Panc1 (cell line): ENCODE measurements at regions not wholly inside any gene's neighbourhood (a gene's known extent, or its start where the extent isn't known, plus 50 kb on each side); places are given as distances from the start of the nearest gene placed in this dataset.

ENCODE experiments used
- ATAC-seq: fragments of 200-7000 bp; cut with Tn5 transposase; 2 replicates; pipeline ENCODE4 v1.9.1; 2020; ENCODE audit warnings: mild to moderate bottlenecking, moderate library complexity
- BruUV-seq: library from RNA; stranded (reverse); fragments of 400-500 nt; replicated peaks from 2 replicates; lab custom pipeline; 2021; lab: Mats Ljungman, UMichigan
- CTCF ChIA-PET: fragments of 300-600 bp; sonication (Branson Sonifier 250); formaldehyde crosslinking; loops from one replicate; lab custom pipeline; 2022; ENCODE audit warnings: antibody characterized with exemption; lab: Charles Lee
- POLR2A ChIA-PET: fragments of 300-600 bp; sonication (Branson Sonifier 250); formaldehyde crosslinking; loops from one replicate; lab custom pipeline; 2022; ENCODE audit warnings: antibody characterized with exemption; lab: Charles Lee
- DNase-seq: peaks from one replicate; pipeline ENCODE4 v3.0.0-alpha.2; 2010; ENCODE audit warnings: low read depth, low spot score
- H3K27ac ChIP-seq: 2 replicates; pipeline ENCODE4 v1.5.1; 2011; ENCODE audit warnings: mild to moderate bottlenecking, low read length, inconsistent platforms
- H3K27me3 ChIP-seq: fragments of 200-500 bp; sonication (Bioruptor generic); 2 replicates; pipeline ENCODE4 v1.6.0; 2014; ENCODE audit warnings: low read length, inconsistent platforms; ENCODE audit not compliant: control insufficient read depth, insufficient read depth
- H3K36me3 ChIP-seq: fragments of 200-500 bp; sonication (Bioruptor generic); 2 replicates; pipeline ENCODE4 v1.5.1; 2014; ENCODE audit warnings: inconsistent platforms, mild to moderate bottlenecking, low read length, moderate library complexity; ENCODE audit not compliant: control insufficient read depth, insufficient read depth
- H3K4me1 ChIP-seq: 2 replicates; pipeline ENCODE4 v1.5.1; 2011; ENCODE audit warnings: inconsistent platforms, mild to moderate bottlenecking, low read length, moderate library complexity; ENCODE audit not compliant: control insufficient read depth, insufficient read depth
- H3K4me3 ChIP-seq, 2 experiments: 2 replicates each; pipeline ENCODE4 v1.5.1; 2011 to 2012; ENCODE audit warnings: low read depth in 2 of 2, low read length in 2 of 2, mild to moderate bottlenecking in 2 of 2, inconsistent platforms in 1 of 2, moderate library complexity in 1 of 2
- H3K9me3 ChIP-seq: fragments of 200-500 bp; sonication (Bioruptor generic); 2 replicates; pipeline ENCODE4 v1.5.1; 2014; ENCODE audit warnings: low read depth, mild to moderate bottlenecking, inconsistent platforms, low read length, moderate library complexity; ENCODE audit not compliant: control insufficient read depth, insufficient read depth
- POLR2AphosphoS5 ChIP-seq: IDR thresholded peaks from 2 replicates; pipeline ENCODE4 v1.6.1; 2012; ENCODE audit warnings: mild to moderate bottlenecking, low read depth, low read length, moderate library complexity
- SIN3A ChIP-seq: IDR thresholded peaks from 2 replicates; pipeline ENCODE4 v1.6.1; 2012; ENCODE audit warnings: low read depth, mild to moderate bottlenecking, low read length, moderate library complexity, borderline replicate concordance; ENCODE audit not compliant: insufficient read depth
- TCF7L2 ChIP-seq: IDR thresholded peaks from 2 replicates; pipeline ENCODE4 v1.6.1; 2011; ENCODE audit warnings: mild to moderate bottlenecking, low read depth, low read length, inconsistent platforms
- in situ Hi-C: cut with HindIII; loops from 2 replicates; pipeline ENCODE4 v1.10.0; 2016; ENCODE audit warnings: low sequenced_read_pairs, low pct_unique_long_range_greater_than_20kb
- intact Hi-C: fragments of 100-400 bp; cut with micrococcal nuclease; formaldehyde crosslinking; loops from one replicate; pipeline ENCODE4 v1.10.0; 2022; ENCODE audit not compliant: unreplicated experiment
- TF ChIP-seq, protein P1 (sequence below), 2 experiments: IDR thresholded peaks; 2 replicates each; pipeline ENCODE4 v1.6.1; 2011 to 2012; ENCODE audit warnings: low read depth in 2 of 2, control low read depth in 1 of 2, low read length in 1 of 2, mild to moderate bottlenecking in 1 of 2, moderate library complexity in 1 of 2; ENCODE audit not compliant: insufficient read depth in 1 of 2
- TF ChIP-seq, protein P2 (sequence below): fragments of 450-650 bp; IDR thresholded peaks from 2 replicates; pipeline ENCODE4 v1.5.1; 2017; ENCODE audit warnings: mild to moderate bottlenecking

DNA sequence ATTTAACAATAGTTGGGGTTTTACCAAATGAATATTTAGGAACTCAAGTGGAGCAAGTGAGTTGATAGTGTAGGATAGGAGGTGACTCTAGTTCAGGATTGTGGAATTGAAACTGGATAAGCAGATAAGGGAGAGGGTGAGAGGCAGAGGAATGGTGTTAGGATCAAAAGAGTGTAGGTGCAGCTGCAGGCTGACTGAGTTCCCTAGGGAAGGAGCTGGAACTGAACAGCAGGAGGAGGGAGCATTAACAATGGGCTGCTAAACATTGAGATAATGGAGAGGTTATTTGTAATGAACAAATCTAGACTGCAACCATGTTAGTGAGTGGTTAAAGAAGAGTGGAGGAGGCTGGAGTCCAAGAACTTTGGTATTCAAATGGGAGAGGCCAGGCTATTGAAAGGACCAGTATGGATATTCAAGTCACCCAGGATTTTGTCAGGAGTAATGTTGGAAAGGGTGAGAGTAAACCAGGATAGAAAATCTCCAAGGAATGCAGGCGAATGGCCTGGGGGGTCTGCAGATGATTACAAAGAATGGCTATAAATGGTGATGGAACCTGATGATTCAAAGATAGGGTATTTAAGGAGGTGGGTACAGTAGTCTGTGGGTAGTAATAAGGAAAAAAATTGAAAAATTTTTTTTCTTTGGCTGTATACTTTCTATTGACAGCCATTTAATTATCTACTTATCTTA is 497.1 kb upstream of the TENM3 start:
- no peak overlapping the region for H3K4me3 ChIP-seq
- H3K9me3 ChIP-seq = no peaks in the 10 kb centered on the region
- no peaks in the 10 kb centered on the region for H3K27me3 ChIP-seq
- no peaks in the 10 kb centered on the region for H3K36me3 ChIP-seq
- in situ Hi-C loops = no loop called here
- ChIA-PET CTCF (no interaction called here), POLR2A (no interaction called here)
- TF ChIP-seq POLR2AphosphoS5 (no peak), TCF7L2 (no peak), SIN3A (no peak)
- TF ChIP-seq, protein P1, sequence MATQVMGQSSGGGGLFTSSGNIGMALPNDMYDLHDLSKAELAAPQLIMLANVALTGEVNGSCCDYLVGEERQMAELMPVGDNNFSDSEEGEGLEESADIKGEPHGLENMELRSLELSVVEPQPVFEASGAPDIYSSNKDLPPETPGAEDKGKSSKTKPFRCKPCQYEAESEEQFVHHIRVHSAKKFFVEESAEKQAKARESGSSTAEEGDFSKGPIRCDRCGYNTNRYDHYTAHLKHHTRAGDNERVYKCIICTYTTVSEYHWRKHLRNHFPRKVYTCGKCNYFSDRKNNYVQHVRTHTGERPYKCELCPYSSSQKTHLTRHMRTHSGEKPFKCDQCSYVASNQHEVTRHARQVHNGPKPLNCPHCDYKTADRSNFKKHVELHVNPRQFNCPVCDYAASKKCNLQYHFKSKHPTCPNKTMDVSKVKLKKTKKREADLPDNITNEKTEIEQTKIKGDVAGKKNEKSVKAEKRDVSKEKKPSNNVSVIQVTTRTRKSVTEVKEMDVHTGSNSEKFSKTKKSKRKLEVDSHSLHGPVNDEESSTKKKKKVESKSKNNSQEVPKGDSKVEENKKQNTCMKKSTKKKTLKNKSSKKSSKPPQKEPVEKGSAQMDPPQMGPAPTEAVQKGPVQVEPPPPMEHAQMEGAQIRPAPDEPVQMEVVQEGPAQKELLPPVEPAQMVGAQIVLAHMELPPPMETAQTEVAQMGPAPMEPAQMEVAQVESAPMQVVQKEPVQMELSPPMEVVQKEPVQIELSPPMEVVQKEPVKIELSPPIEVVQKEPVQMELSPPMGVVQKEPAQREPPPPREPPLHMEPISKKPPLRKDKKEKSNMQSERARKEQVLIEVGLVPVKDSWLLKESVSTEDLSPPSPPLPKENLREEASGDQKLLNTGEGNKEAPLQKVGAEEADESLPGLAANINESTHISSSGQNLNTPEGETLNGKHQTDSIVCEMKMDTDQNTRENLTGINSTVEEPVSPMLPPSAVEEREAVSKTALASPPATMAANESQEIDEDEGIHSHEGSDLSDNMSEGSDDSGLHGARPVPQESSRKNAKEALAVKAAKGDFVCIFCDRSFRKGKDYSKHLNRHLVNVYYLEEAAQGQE (IDR thresholded peaks at IDR 0.05; ENCODE audit: insufficient read depth in 1 of 2, low read depth in 2 of 2, low read length in 1 of 2) = no peak
- TF ChIP-seq, protein P2, sequence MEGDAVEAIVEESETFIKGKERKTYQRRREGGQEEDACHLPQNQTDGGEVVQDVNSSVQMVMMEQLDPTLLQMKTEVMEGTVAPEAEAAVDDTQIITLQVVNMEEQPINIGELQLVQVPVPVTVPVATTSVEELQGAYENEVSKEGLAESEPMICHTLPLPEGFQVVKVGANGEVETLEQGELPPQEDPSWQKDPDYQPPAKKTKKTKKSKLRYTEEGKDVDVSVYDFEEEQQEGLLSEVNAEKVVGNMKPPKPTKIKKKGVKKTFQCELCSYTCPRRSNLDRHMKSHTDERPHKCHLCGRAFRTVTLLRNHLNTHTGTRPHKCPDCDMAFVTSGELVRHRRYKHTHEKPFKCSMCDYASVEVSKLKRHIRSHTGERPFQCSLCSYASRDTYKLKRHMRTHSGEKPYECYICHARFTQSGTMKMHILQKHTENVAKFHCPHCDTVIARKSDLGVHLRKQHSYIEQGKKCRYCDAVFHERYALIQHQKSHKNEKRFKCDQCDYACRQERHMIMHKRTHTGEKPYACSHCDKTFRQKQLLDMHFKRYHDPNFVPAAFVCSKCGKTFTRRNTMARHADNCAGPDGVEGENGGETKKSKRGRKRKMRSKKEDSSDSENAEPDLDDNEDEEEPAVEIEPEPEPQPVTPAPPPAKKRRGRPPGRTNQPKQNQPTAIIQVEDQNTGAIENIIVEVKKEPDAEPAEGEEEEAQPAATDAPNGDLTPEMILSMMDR = no peak
- BruUV-seq = no TSS peak
- no peak overlapping the region for H3K27ac ChIP-seq
- H3K4me1 ChIP-seq = no peaks in the 10 kb centered on the region
- DNase-seq (no peak), ATAC-seq (no peak)
- intact Hi-C loops = no loop called here

DNA sequence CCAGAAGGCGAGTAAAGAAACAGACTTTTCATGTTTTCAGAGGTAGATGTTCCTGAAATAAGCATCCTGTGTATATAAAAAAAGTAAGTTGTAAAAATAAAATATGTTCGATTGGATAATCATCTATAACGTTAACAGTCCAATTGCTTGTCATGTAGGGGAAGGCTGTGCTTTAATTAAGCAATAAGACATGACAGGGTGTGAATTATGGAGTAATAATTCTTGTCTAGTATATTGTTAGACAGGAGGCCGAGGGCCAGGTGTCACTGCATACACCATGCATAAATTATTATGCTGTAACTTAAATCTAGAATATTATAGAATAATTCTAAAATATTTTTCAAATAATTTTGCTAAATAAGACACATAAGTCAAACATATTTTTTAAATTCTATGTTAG is 494.6 kb upstream of the TENM3 start:
- H3K27me3 ChIP-seq = no peaks in the 10 kb centered on the region
- no peak overlapping the region for H3K27ac ChIP-seq
- H3K36me3 ChIP-seq = no peaks in the 10 kb centered on the region
- H3K9me3 ChIP-seq = no peaks in the 10 kb centered on the region
- BruUV-seq = no TSS peak
- H3K4me1 ChIP-seq = no peaks in the 10 kb centered on the region
- no peak for DNase-seq
- no peak for ATAC-seq
- in situ Hi-C loops = no loop called here
- ChIA-PET CTCF (no interaction called here), POLR2A (no interaction called here)
- intact Hi-C loops = no loop called here
- H3K4me3 ChIP-seq = no peak overlapping the region
- TF ChIP-seq, protein P2 = no peak
- TF ChIP-seq TCF7L2 (no peak), SIN3A (no peak), POLR2AphosphoS5 (no peak)
- TF ChIP-seq, protein P1 (IDR thresholded peaks at IDR 0.05; ENCODE audit: insufficient read depth in 1 of 2, low read depth in 2 of 2, low read length in 1 of 2) = no peak
